HG02571 (cell line): ENCODE measurements at regions not wholly inside any gene's neighbourhood (a gene's known extent, or its start where the extent isn't known, plus 50 kb on each side); places are given as distances from the start of the nearest gene placed in this dataset.
"Not testable (repeated sequence)": the region's sequence is repeated elsewhere in the genome, so short reads cannot be mapped to it uniquely, and the experiment has no call there.

ENCODE experiments used
- ATAC-seq: cut with Tn5 transposase; IDR thresholded peaks from one replicate; pipeline ENCODE4 v1.9.1; 2021; ENCODE audit warnings: mild to moderate bottlenecking, moderate library complexity; ENCODE audit not compliant: unreplicated experiment

- no peak for ATAC-seq
Measured at GRCh38 chr9:126166291-126166690, 160.3 kb upstream of the MVB12B start.

GRCh38 chr9:126166866-126167265, 159.8 kb upstream of the MVB12B start:
- ATAC-seq, result no peak

- ATAC-seq, result no peak
Measured at GRCh38 chr9:126169736-126170135, 156.9 kb upstream of the MVB12B start.

- ATAC-seq, result no peak
Measured at GRCh38 chr9:126170286-126170823, 156.3 kb upstream of the MVB12B start.

GRCh38 chr9:126171641-126172040, 155.0 kb upstream of the MVB12B start:
- ATAC-seq, result no peak

- no peak for ATAC-seq
Measured at GRCh38 chr9:126173401-126173800, 153.2 kb upstream of the MVB12B start.

GRCh38 chr9:126173929-126174328, 152.7 kb upstream of the MVB12B start:
- no peak for ATAC-seq

GRCh38 chr9:126183266-126183665, 143.4 kb upstream of the MVB12B start:
- no peak for ATAC-seq

- not testable (repeated sequence) for ATAC-seq
Measured at GRCh38 chr9:126190994-126191393, 135.6 kb upstream of the MVB12B start.

GRCh38 chr9:126198854-126199253, 127.8 kb upstream of the MVB12B start:
- ATAC-seq, result no peak

GRCh38 chr9:126203313-126203712, 123.3 kb upstream of the MVB12B start:
- no peak for ATAC-seq

GRCh38 chr9:126204197-126204596, 122.4 kb upstream of the MVB12B start:
- no peak for ATAC-seq

- ATAC-seq, result no peak
Measured at GRCh38 chr9:126204708-126205225, 121.9 kb upstream of the MVB12B start.

GRCh38 chr9:126205265-126205664, 121.4 kb upstream of the MVB12B start:
- ATAC-seq, result no peak

- ATAC-seq, result no peak
Measured at GRCh38 chr9:126205845-126206498, 120.7 kb upstream of the MVB12B start.

- no peak for ATAC-seq
Measured at GRCh38 chr9:126207256-126207655, 119.4 kb upstream of the MVB12B start.

- no peak for ATAC-seq
Measured at GRCh38 chr9:126208216-126208758, 118.3 kb upstream of the MVB12B start.

- ATAC-seq, result no peak
Measured at GRCh38 chr9:126211441-126212074, 115.1 kb upstream of the MVB12B start.

- ATAC-seq, result no peak
Measured at GRCh38 chr9:126215486-126215885, 111.1 kb upstream of the MVB12B start.

- no peak for ATAC-seq
Measured at GRCh38 chr9:126216826-126217225, 109.8 kb upstream of the MVB12B start.

GRCh38 chr9:126217250-126217653, 109.4 kb upstream of the MVB12B start:
- ATAC-seq, result no peak

- ATAC-seq, result no peak
Measured at GRCh38 chr9:126217797-126218196, 108.8 kb upstream of the MVB12B start.
